Amniotic epithelial cell (primary cell): ENCODE measurements at regions not wholly inside any gene's neighbourhood (a gene's known extent, or its start where the extent isn't known, plus 50 kb on each side); places are given as distances from the start of the nearest gene placed in this dataset.
"Not testable (repeated sequence)": the region's sequence is repeated elsewhere in the genome, so short reads cannot be mapped to it uniquely, and the experiment has no call there.

Experiments used
- DNase-seq: peaks from one replicate; pipeline ENCODE4 v3.0.0-alpha.2; 2010; ENCODE audit warnings: low read depth

DNA sequence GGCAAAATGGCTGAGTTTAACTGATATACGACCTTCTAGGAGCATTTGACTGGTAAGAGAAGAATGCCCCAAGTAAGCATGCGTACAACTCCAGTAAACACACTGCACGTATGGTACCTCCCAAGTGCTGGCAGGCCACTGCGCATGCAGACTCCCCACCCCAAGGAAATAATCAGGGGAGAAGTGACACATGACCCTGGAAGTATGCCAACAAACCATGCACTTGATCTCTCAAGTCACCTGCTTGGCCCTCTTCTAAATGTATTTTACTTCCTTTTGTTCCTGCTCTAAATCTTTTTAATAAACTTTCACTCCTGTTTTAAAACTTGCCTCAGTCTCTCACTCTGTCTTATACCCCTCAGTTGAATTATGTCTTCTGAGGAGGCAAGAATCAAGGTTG, 129.8 kb upstream of the COL5A2 start:
- no peak for DNase-seq

DNA sequence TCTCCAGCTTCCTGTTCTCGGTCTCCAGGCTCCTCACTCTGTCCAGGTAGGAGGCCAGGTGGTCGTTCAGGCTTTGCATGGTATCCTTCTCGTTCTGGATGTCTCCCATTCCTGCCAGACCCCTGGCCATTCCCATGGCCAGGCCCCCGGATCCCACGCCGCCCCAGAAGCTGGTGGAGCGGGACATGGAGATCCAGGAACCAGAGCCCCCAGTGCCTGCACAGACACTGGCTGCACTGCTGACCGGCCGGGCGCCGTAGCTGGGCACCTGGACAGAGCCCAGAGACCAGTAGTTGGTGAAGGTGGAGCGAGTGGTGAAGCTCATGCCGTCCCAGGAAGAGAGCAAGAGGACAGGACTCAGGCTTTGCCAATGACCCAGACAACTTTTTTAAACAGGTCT, 129.1 kb upstream of the WDR75 start:
- no peak for DNase-seq

DNA sequence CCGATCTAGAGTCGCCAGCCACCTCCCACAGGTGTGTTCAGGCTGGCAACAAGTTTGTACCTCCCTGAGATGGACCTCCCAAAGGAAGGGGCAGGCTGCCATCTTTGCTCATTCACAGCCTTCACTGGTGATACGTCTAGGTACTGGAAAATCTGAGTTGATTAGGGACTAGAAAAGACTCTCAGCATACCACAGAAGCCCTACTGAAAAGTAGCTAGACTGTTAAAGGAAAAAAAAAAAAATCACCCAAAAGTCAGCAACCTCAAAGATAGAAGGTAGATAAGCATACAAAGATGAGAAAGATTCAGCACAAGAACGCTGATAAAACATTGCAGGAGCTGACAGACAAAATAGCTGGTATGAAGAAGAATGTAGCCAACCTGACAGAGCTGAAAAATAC, 128.6 kb upstream of the WDR75 start:
- peak; percentile 4 for DNase-seq

DNA sequence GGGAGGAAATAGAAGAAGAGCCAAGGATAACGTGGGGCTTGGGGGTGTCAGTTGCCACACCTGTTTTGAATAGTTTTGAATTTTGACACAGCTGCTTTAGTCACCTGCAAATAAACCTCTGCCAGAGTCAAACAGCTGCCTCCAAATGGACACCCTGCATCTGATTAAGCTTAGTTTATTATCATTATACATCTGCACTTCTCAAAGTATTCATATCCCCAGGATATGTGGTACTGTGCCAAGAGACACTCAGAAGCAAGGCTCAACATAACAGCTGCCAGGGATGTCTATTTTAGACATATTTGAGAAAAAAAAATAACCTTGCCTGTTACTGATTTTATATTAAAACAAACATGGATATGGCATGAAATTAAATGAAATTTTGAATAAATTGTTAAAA, 122.5 kb upstream of the WDR75 start:
- DNase-seq, result no peak

DNA sequence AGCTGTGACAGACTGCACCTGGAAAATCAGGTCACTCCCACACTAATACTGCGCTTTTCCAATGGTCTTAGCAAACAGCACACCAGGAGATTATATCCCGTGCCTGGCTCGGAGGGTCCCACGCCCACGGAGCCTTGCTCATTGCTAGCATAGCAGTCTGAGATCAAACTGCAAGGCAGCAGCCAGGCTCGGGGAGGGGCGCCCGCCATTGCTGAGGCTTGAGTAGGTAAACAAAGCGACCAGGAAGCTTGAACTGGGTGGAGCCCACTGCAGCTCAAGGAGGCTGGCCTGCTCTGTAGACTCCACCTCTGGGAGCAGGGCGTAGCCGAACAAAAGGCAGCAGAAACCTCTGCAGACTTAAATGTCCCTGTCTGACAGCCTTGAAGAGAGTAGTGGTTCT, 121.8 kb upstream of the WDR75 start:
- not testable (repeated sequence) for DNase-seq

DNA sequence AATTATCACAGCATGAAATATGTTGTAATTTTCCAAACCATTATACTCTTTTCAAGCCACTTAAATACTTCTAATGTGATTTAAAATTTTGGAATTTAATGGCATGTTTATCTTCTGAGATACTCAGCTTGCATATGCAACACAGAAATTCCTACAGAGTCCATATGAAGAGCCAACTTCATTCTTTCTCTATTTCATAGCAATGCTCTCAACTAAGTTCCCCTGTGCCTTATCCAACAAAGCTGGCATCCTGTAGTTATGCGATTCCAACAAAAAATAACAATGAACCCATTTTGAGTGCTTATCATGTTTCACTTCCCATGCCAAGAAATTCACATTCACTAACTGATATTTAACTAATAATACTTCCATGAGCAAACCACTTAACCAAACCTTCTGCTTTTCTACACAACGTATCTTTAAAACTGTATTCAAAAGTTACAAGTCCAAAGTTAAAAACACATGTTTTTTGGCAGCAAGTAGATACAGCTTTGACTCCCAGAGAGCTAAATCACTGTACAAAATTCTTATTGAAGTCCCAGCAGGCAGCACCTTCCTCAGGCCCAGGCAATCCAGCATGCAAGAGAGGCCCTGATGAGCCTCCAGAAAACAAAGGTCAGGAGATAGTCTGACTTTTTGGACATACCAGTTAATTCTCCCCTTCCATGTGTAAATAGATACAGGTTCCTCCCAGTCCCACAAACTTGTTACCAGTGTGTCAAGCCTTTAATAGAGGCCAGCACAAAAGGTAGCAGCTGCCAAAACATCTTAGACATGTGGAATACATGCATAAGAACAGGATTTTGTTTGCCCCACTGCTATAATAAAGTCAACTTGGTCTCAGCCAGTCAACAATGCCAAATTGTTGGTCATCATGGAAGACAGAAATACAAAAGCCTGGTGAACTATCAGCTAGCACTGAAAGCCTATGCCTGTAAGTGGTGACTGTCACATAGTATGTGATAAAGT, 113.1 kb upstream of the WDR75 start:
- no peak for DNase-seq

DNA sequence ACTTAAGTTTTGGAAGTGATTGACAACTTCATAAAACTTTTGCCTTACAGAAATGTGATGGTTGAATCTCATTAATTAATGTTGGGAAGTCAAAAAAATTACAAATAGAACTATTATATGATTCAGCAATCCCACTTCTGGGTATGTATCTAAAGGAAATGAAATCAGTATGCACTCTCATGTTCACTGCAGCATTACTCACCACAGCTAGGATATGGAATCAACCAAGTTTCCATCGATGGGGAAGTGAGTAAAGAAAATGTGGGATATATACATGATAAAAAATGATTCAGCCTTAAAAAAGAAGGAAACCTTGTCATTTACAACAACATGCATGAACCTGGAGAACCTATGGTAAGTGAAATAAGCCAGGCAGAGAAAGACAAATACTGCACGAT, 112.4 kb upstream of the WDR75 start:
- DNase-seq, result peak; percentile 15

DNA sequence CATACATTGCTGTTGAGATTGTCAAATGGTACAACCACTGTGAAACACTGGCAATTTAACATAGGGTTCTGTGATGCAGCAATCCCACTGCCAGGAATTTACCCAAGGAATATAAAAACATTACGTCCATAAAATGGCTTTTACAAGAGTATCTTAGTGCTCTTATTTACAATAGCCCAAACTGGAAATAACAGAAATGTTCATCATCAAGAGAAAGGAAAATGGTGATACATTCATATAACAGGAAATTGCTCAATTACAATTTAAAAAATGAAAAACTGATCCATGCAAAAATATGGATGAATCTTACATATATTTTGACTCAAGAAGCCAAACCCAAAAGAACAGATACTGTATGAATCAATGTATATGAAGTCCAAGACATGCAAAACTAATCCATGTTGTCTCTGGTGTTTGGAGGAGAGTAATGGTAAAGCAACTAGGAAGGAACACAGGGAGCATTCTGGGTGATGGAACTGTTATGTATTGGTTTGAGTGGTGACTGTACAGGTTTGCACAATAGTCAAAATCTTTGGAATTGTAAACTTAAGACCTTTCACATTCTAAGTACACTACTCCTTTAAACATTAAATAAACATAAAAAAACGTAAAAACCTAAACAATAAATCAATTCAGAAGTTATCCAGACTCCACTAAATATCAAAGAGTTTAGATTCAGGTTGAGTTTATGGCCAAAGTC, 104.8 kb upstream of the WDR75 start:
- DNase-seq, result peak; percentile 62

DNA sequence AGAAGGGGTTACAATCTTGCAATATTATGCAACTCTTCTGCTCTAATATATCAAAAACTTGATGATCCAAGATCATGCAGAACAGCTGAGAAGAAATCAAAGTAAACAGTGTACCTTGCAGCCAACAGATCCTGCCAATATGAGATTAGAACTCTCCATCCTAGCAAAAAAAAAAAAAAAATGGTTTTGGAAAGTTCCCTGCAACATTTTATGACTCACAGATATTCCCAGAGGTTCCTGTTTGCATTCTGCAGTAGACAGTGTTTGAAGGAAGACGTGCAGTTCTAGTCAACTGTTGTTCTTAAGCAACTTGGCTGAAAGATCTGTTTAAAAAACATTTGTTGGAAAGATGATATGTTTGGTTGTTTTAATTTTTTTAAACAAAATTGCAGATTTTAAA, 103.6 kb upstream of the WDR75 start:
- peak; percentile 85 for DNase-seq

DNA sequence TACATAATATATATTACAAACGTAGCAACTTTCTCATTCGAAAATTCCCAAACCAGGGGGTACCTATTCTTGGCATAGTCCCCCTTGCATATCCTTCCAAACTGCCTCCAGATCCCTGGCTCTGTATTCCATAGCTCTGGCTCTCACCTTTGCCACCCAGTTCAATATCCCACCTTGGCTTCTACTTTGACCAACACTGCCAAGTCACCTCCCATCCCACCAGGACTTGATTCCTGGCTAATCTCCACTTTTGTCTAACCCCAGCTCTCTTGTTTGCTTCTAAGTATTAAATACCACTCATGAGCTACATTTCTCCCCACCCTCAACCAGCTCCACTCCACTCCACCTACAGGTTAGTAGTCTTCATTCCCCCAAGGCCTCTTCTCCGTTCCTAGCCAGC, 103.2 kb upstream of the WDR75 start:
- DNase-seq, result no peak

DNA sequence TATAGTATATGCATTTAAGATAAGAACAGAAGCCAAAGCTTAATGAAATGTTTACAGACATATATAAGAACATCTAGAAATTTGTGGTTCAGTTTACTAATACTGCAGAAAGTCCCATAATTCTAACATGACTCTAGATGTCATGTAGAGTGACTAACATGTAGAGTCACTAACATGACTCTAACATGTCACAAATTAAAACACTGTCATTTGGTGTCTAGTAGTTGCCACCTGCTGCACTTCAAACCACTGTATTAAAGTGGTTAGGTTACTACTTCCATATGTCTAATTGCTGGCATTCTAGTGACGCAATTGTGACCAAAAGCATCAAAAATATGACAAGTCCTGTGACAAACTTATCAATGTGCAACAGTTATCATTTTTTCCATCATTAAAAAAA, 100.2 kb upstream of the WDR75 start:
- no peak for DNase-seq

DNA sequence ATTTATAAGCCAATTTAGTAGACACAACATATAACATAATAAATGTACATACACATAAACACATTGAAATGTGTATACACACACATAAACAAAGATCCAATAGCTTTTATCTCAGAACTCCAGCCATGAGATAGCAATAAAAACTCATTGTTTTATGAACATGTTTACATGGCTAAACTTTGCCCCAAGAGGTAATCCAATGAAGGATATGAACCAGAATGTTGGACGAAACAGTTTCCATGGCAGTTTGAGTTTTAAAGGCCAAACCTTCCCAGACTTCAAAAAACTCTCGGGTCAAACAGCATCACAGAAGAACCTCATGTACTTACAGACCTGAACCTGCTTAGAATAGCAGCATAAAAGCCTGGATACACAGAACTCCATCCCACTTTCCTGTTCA, 97.2 kb upstream of the WDR75 start:
- DNase-seq, result no peak

DNA sequence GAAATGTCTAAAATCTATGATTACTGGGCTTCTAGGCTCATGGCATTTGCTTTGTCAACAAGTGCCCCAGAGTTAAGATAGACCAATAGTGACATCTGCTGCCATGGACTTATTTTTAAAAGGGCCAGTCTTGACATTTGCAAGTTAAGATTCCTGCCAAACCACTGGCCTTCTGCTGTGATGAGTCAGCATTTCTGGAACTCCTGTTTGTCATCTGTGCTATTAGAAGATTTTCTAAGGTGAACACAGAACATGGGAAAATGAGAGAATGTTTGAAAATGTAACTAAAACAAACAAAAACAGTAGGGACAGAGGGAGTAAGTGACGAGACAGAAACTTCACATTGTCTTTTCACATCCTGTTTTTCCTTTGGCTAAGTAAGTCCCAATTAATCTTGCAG, 93.7 kb upstream of the WDR75 start:
- DNase-seq, result peak; percentile 96

DNA sequence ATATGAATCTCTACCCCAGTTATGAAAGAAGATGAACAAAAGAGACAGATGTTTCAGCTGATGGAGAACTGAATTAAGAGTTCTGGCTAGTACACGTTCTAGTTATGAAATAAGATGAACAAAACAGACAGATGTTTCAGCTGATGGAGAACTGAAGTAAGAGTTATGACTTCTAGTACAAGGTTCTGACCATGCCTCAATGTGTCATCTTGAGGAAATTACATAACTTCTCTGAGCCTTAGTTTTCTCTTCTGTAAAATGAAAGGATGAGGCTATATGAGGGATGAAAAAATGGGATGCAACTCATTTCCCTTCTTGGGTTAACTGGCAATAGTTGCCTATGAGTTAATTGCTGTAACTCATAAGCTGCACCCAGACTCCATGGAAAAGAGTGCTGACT, 92.9 kb upstream of the WDR75 start:
- peak; percentile 42 for DNase-seq

DNA sequence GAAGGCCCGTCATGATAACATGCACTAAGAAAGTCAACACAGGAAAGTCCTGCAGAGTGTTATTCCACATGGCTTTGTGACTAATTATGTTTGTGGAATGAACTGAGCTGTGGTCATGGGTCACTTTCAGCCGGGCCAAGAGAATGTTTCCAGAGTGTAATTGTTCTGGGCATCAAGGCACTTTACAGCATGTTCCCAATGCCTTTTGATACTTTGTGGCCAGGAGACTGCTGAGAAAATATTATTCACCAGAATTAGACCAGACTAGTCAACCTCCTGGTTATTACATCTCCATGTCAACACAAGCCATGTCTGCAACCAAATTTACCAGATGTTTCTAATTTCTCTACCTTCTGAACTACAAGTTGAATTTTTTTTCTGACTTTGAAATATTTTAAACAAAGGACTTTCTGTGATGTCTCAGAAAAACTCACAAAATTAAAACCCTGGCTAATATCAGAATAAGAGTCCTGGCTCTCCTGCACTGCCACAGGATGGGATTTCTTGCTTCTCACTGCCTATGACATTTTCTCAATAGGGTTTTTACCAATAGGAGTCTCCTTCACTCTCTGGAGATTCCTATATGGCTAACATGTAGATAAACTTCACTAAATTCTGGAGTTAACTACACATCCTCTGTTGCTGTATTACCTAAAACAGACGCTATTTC, 90.6 kb upstream of the WDR75 start:
- DNase-seq, result peak; percentile 73

DNA sequence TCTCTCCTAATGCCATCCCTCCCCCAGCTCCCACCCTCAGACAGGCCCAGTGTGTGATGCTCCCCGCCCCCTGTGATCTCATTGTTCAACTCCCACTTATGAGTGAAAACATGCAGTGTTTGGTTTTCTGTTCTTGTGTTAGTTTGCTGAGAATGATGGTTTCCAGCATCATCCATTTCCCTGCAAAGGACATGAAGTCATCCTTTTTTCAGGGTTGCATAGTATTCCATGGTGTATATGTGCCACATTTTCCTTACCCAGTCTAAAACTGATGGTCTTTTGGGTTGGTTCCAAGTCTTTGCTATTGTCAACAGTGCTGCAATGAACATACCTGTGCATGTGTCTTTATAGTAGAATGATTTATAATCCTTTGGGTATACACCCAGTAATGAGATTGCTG, 89.3 kb upstream of the WDR75 start:
- not testable (repeated sequence) for DNase-seq

DNA sequence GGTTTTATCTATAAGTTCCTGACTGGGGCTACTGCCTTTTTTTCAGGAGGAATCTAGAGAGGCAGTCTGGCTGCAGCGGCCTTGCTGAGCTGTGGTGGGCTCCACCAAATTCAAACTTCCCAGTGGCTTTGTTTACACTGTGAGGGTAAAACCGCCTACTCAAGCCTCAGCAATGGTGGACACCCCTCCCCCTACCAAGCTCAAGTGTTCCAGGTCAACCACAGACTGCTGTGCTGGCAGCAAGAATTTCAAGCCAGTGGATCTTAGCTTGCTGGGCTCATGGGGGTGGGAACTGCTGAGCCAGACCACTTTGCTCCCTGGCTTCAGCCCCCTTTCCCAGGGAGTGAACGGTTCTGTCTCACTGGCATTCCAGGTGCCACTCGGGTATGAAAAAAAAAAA, 83.9 kb upstream of the WDR75 start:
- peak; percentile 77 for DNase-seq

DNA sequence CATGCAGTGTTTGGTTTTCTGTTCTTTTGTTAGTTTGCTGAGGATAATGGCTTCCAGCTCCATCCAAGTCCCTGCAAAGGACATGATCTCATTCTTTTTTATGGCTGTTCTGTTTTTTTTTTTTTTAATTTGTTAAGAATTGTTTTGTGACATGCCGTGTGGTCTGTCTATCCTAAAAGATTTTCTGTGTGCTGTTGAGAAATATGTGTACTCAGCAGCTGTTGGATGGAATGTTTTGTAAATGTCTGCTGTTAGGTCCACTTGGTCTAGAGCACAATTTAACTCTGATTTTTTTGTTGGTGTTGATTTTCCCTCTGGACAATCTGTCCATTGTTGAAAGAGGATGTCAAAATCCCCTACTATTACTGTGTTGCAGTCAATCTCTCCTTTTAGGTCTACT, 80.4 kb upstream of the WDR75 start:
- DNase-seq, result no peak

DNA sequence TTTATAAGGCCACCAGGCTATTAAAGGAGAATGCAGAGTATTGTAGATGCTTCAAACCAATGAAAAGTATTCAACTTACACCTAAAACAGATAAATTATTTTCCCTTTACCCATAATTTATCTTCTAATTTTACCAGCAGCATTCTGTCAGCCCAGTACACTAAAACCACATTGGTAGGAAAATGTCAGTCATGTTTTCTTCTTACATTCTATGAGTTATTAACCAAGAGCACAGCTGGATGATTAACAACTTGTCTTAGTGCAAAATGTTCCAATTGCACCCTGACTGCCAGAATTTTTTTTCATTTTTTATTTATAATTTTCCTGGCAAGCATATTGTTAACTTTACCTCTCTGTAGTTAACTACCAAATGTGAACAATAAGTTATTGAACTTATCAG, 79.0 kb upstream of the WDR75 start:
- peak; percentile 58 for DNase-seq

DNA sequence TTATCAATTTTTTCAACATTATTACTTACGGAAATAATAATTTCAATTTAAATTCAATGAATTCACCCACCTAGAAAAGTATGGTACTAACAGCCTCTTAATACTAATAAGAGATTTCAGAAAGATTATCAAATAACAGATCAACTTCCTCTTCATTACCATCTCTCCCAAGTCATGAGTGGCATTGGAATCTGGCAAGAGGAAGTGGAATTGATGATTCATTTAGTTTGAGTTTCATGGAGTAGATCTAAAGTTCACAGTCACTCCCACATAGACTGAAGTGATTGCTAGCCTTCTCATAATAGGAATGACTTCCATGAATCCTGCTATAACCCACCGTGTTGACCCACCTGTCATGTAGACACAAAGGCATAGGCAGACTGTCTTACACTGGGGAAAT, 77.7 kb upstream of the WDR75 start:
- peak; percentile 65 for DNase-seq

DNA sequence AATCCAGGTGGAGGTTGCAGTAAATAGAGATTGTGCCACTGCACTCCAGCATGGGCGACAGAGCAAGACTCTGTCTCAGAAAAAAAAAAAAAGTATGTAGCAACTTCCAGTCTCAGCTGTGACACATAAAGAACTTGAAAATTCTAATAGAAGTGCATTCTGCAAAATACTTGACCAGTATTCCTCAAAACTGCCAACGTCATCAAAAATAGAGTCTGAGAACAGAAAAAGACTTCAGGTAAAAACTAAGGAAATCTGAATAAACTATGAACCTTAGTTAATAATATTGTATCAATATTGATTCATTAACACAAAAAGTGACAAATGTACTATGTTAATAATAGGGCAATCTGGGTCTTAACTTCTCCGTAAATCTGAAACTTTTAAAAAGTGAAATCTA, 76.7 kb upstream of the WDR75 start:
- no peak for DNase-seq

DNA sequence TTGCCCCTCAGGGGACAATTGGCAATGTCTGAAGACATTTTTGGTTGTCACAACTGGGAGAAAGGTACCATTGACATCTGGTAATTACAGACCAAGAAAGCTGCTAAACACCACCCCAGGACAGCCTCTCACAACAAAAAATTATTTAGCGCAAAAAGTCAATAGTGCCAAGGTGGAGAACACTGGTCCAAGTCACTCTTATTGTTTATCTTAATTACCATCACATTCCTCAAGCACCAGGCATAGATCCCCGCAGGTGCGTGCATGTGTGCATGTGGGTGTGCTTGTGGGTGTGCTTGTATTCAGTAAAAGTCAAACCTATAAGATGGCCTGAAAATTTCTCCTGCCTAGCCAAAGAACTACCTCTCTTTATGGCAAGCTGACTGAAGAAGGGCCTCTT, 74.9 kb upstream of the WDR75 start:
- no peak for DNase-seq

DNA sequence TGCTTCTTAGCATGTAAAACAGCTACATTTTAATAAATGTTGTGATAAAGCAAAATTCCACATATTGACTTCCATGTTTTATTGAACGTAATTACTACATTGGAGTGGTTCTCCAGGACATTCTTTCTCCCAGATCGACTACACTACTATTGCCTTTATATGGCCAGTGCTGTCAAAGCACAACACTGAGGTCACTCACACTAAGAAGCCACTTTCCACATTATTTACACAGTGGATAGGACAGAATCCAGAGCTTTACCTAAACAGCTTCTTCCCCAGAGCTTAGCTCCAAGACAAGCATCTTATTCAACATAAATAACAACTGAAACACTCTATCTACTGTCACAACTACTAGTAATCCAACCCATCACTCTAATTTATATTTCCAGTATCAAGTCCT, 73.9 kb upstream of the WDR75 start:
- no peak for DNase-seq
